ENCODE measurements at regions not wholly inside any gene's neighbourhood (a gene's known extent, or its start where the extent isn't known, plus 50 kb on each side); places are given as distances from the start of the nearest gene placed in this dataset.

GRCh38 chr5:60516688-60517087, 183.3 kb downstream of the DEPDC1B start:
- TF ChIP-seq SMC3 (IDR thresholded peaks at IDR 0.05; ENCODE audit: borderline replicate concordance, low read length) (no peak), BRCA1 (IDR thresholded peaks at IDR 0.05; ENCODE audit: low read depth, low read length) (no peak), CREB1 (IDR thresholded peaks at IDR 0.05; ENCODE audit: low read depth) (no peak), TAF1 (IDR thresholded peaks at IDR 0.05; ENCODE audit: borderline replicate concordance, low read depth, low read length) (no peak), GABPA (IDR thresholded peaks at IDR 0.05; ENCODE audit: low read depth) (no peak)
